AG10803 (cell line): ENCODE measurements at regions not wholly inside any gene's neighbourhood (a gene's known extent, or its start where the extent isn't known, plus 50 kb on each side); places are given as distances from the start of the nearest gene placed in this dataset.

ENCODE experiments used
- DNase-seq: peaks from one replicate; pipeline ENCODE4 v3.0.0; 2010; ENCODE audit warnings: low read depth
- H3K4me3 ChIP-seq: 2 replicates; pipeline ENCODE4 v1.5.1; 2011; ENCODE audit warnings: mild to moderate bottlenecking, low read length, control low read depth
- CTCF ChIP-seq: conservative IDR thresholded peaks from 2 replicates; pipeline ENCODE4 v1.5.1; 2011; ENCODE audit warnings: mild to moderate bottlenecking, low read length, control low read depth, inconsistent platforms

DNA sequence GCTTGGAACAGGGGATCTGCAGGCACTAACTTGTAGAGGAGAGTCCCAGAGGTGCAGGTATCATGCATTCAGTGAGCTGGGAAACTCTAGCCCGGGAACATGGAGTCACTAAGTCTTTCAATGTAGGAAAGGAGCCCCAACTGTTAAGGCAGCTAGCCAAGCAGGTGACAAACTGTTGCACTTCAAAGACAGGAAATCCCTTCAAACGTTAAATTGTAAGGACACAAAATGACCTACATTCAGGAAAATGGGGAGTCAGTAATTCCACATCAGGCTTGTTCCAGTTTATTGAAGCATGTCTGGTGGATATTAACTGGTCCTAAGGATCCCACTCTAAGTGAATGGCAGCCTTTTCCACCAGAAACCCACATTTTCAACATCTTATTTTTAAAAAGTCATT, 364.5 kb downstream of the MTX2 start:
- no peak for DNase-seq
- no peak for TF ChIP-seq CTCF
- H3K4me3 ChIP-seq, result no peak overlapping the region

DNA sequence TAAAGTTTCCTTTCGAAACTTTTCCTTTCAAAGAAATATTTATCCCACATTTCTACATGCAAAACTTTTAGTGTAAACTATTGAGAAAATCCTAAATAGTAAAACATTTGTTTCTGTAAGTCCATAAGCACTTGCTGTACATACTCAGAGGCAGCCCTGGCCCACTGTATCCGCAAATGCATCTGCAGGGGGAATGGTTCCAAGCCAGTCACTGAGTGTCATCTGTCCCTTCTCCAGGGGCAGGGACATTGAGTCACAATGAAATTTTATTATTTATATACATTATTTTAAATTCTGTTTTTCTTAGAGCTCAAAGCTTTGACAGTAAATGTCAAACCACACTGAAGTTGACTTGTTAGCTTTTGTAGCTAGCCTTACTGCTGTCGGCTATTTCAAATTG, 367.2 kb downstream of the MTX2 start:
- DNase-seq, result no peak
- no peak for TF ChIP-seq CTCF
- H3K4me3 ChIP-seq, result peak overlapping the region; percentile 71

DNA sequence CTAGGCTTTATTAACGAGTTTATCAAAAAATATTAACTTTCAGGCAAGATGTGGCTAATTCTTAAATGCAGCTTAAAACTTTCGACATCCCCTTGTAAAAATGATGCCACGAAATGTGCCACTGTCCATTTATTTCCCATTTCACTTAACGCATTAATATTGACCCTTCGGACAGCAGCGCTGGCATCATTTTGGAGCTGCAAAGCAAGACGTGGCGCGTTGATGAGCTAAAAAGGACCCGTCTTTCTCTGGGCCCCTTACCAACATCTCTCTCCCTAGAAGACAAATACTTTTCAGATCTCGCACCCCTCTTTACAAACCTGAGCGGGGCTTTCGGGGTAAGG, 367.9 kb downstream of the MTX2 start:
- TF ChIP-seq CTCF, result no peak
- no peak for DNase-seq
- H3K4me3 ChIP-seq, result peak overlapping the region; percentile 71

- no peak for TF ChIP-seq CTCF
- peak; percentile 85 for DNase-seq
- peak overlapping the region; percentile 71 for H3K4me3 ChIP-seq
Measured at GRCh38 chr2:176637486-176638166, 368.4 kb downstream of the MTX2 start.

GRCh38 chr2:176638167-176639015, 369.1 kb downstream of the MTX2 start:
- peak; percentile 70 for DNase-seq
- TF ChIP-seq CTCF, result peak; percentile 64
- H3K4me3 ChIP-seq, result peak overlapping the region; percentile 71

DNA sequence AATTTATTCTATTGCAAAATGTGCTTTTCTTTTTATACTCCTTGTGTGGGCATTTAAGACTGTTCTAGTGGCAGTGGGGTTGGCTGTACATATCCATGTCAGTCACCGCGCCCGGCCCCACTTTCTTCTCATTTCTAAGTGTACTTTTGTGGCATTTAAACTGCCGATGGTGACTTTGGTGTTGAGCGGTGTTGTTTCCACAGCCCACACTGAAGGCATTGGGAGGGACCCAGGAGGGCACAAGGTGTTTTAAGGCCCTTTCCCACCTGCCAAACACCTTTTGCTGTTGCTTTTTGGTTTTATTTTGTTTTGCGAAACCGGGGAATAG, 369.7 kb downstream of the MTX2 start:
- DNase-seq, result no peak
- peak overlapping the region; percentile 22; the same call in 1 of the 2 replicates for H3K4me3 ChIP-seq
- no peak for TF ChIP-seq CTCF

DNA sequence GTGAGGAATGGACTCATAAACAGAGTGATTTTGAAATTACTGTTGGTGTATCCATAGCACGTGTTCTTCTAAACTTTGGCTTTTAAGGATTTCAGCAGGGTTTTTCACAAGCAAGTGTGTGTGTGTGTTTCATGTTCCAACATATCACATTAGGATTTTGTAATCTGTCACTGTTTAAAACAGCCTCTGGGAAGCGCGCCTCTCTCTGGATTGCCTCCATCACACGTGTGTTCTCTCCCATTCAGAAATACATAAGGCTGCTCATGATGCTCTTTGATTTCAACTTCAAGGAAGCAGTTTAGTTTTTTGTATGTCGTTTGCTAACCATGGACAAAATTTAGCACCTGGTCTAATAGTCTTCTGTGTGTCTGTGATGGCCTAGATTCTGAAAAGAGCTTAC, 370.4 kb downstream of the MTX2 start:
- no peak overlapping the region for H3K4me3 ChIP-seq
- no peak for TF ChIP-seq CTCF
- no peak for DNase-seq
